C4-2B (cell line): ENCODE measurements at regions not wholly inside any gene's neighbourhood (a gene's known extent, or its start where the extent isn't known, plus 50 kb on each side); places are given as distances from the start of the nearest gene placed in this dataset.
"Not testable (repeated sequence)": the region's sequence is repeated elsewhere in the genome, so short reads cannot be mapped to it uniquely, and the experiment has no call there.

Source experiments
- H3K27ac ChIP-seq: fragments of 450-650 bp; 2 replicates; pipeline ENCODE4 v1.5.1; 2017
- CTCF ChIP-seq: fragments of 450-650 bp; conservative IDR thresholded peaks from 2 replicates; pipeline ENCODE4 v1.5.1; 2017; ENCODE audit warnings: mild to moderate bottlenecking
- ZFX ChIP-seq: fragments of 450-650 bp; IDR thresholded peaks from 2 replicates; pipeline ENCODE4 v1.6.1; 2017

GRCh38 chr22:34414467-34415440 is 494.5 kb upstream of the LARGE1 start:
- TF ChIP-seq ZFX (no peak), CTCF (peak; percentile 89)
- H3K27ac ChIP-seq = no peak overlapping the region

DNA sequence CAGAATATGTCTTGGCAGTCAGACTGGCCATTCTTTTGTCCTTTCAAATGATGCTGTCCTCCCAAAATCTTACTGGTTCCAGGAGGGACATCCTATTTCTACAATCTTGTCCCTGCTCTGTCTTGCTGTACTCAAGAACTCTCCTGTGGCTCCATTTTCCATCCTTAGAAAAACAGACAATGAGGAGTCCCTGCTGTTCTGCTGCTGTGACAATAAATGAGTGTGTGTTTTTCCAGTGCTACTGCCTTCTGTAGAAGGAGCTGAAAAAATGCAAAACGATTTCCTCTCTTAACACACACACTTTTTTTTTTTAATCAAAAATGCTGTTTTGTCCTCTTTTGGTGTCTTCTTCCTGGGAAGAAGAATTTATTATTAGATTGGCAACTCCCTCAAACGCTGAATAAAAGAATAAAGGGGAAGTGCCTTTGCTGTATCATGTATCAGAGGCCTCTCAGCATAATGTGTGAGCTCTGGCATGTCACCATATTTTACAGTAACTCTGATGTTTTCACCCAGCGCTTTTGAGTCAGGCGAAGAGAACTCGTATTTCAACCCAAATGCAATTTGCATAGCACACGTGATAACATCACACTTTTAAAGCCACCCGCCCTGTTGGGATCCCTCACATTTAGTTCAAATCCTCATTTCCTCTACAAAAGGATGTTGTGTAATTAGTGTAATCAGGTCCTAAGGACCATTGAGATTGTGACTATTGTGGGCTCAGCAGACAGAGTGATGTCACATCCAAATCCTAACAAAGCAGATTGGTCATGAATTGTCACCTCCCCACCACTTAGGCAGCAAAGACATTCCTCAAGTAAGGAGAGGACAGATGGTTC is 496.0 kb upstream of the LARGE1 start:
- no peak overlapping the region for H3K27ac ChIP-seq
- no peak for TF ChIP-seq CTCF
- no peak for TF ChIP-seq ZFX

GRCh38 chr22:34422948-34423347 is 502.7 kb upstream of the LARGE1 start:
- H3K27ac ChIP-seq = not testable (repeated sequence)

DNA sequence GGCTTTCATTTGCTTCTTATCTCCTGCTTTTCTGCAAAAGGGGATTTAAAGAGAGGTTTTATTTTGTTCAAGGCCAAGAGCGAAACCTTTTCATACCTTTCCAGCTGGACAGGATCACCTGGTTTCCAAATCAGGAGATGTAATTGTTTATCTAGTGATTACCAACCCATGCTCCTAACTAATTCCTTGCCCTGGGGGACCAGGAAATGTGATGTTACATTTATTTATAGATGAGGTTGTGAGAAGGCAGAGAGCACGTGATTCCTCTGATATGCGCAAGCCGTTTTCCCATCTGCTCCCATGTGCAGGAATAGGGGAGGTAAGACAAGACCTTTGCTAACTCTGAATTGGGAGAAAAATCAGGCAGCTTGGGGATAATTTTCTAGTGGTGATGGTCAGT is 507.2 kb upstream of the LARGE1 start:
- TF ChIP-seq CTCF (no peak), ZFX (no peak)
- no peak overlapping the region; the same call in 1 of the 2 replicates for H3K27ac ChIP-seq

DNA sequence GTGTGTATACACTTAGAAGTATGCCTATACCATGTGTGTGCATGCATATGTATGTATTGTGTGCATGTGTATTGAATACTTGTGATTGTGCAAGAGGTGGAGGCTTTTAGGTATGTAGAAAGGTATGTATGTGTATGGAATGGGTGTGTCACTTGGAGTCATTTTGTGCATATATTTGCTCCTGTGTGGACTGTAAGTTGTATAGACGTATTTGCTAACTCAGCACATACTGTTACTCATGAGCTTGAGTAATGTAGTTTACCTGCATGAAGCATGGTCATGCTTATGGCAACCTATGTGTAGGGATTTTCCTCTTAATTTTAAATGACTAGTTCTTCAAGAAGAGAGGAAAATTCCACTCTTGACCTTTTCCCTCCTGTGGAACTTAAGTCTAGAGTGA is 507.6 kb upstream of the LARGE1 start:
- TF ChIP-seq CTCF = no peak
- TF ChIP-seq ZFX = no peak
- H3K27ac ChIP-seq = peak overlapping the region; percentile 21; the same call in 1 of the 2 replicates

DNA sequence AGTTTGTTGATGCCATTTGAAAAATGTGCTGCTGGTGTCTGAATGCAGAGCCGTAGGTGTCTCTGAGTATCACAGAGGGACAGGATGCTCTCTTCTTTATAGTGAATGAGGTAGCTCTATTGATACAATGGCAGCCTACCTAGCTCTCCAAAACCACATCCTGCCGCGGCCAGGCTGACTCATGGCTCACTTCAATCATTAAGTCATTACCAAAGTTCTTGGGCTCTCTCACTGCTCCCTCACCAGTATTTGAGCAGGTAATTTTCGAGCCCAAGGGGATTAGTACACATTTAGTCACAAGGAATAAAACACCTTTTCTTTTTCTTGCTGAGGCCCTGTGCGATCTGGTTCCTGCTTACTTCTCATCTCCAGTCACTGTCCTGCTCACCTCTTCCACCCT is 509.0 kb upstream of the LARGE1 start:
- TF ChIP-seq ZFX (no peak), CTCF (no peak)
- H3K27ac ChIP-seq = no peak overlapping the region

DNA sequence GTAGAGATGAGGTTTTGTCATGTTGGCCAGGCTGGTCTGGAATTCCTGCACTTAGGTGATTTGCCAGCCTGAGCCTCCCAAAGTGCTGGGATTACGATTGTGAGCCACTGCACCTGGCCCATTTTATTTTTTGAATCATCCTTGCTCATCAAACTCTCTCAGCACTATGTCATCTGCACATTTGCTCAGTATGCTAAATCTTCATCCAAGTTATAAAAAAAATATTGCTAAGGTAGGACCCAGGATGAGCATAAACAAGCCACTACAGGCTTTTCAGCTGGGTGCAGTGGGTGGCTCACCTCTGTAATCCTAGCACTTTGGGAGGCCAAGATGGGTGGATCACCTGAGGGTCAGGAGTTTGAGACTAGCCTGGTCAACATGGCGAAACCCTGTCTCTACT is 510.1 kb upstream of the LARGE1 start:
- TF ChIP-seq CTCF = no peak
- TF ChIP-seq ZFX = no peak

More for the DNA sequence above, 510.1 kb upstream of the LARGE1 start:
- H3K27ac ChIP-seq = no peak overlapping the region
